ENCODE measurements at regions not wholly inside any gene's neighbourhood (a gene's known extent, or its start where the extent isn't known, plus 50 kb on each side); places are given as distances from the start of the nearest gene placed in this dataset.
"Not testable (repeated sequence)": the region's sequence is repeated elsewhere in the genome, so short reads cannot be mapped to it uniquely, and the experiment has no call there.

DNA sequence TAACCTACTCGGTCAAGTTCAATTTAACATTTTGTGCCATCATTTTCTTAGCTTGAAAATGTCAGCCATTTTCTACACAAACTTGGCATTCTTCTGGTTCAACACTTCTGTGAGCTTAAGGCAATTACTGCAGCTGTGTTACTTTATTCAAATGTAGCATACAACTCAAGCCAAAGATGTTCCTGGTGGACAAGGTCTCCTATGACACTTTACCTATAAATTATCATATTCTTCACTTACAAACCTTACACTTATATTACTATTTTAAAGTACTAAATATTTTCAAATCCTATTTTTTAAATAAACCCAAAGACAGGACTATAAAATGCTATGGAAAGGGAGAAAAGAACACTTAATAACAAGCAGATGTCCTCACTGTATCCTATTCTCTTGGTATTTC is 1045.3 kb downstream of the TSN start:
- FAIRE-seq: no peak
- intact Hi-C loops (cut with DNase I): no loop called here
- H3K4me3 ChIP-seq (ENCODE audit: low read length in 3 of 3): no peak overlapping the region

GRCh38 chr2:122804494-122804893 is 1049.0 kb downstream of the TSN start:
- no peaks in the 10 kb centered on the region for H3K36me3 ChIP-seq (ENCODE audit: control insufficient read depth in 2 of 3, insufficient read depth in 3 of 3, low read length in 3 of 3)
- peaks cover 0 to 2% (median 0%) of the 10 kb centered on the region in 3 donors for H3K9me3 ChIP-seq (ENCODE audit: control insufficient read depth in 2 of 3, insufficient read depth in 1 of 3, low read length in 3 of 3)
- no peak for DNase-seq
- TF ChIP-seq CTCF (IDR thresholded peaks at IDR 0.05; ENCODE audit: borderline replicate concordance, extremely low read depth, insufficient read depth): no peak
- H3K4me3 ChIP-seq (ENCODE audit: low read length in 3 of 3): no peak overlapping the region
- intact Hi-C loops (cut with DNase I): no loop called here
- no peak overlapping the region for H3K27ac ChIP-seq (ENCODE audit: low read depth in 2 of 2, low read length in 2 of 2)
- no peaks in the 10 kb centered on the region for H3K27me3 ChIP-seq (ENCODE audit: control insufficient read depth, insufficient read depth, low read length)
- no peak overlapping the region for H3K9ac ChIP-seq (ENCODE audit: low read length in 3 of 3)
- no peaks in the 10 kb centered on the region for H3K4me1 ChIP-seq (ENCODE audit: control insufficient read depth in 2 of 3, insufficient read depth in 2 of 3, low read depth in 1 of 3, low read length in 3 of 3)
- no peak for FAIRE-seq

More for the DNA sequence above, 1045.3 kb downstream of the TSN start:
- TF ChIP-seq CTCF (IDR thresholded peaks at IDR 0.05; ENCODE audit: borderline replicate concordance, extremely low read depth, insufficient read depth): no peak
- DNase-seq: no peak
- no peaks in the 10 kb centered on the region for H3K9me3 ChIP-seq (ENCODE audit: control insufficient read depth in 2 of 3, insufficient read depth in 1 of 3, low read length in 3 of 3)
- no peak overlapping the region for H3K27ac ChIP-seq (ENCODE audit: low read depth in 2 of 2, low read length in 2 of 2)
- H3K4me1 ChIP-seq (ENCODE audit: control insufficient read depth in 2 of 3, insufficient read depth in 2 of 3, low read depth in 1 of 3, low read length in 3 of 3): no peaks in the 10 kb centered on the region
- H3K9ac ChIP-seq (ENCODE audit: low read length in 3 of 3): no peak overlapping the region
- H3K36me3 ChIP-seq (ENCODE audit: control insufficient read depth in 2 of 3, insufficient read depth in 3 of 3, low read length in 3 of 3): no peaks in the 10 kb centered on the region
- H3K27me3 ChIP-seq (ENCODE audit: control insufficient read depth, insufficient read depth, low read length): no peaks in the 10 kb centered on the region

DNA sequence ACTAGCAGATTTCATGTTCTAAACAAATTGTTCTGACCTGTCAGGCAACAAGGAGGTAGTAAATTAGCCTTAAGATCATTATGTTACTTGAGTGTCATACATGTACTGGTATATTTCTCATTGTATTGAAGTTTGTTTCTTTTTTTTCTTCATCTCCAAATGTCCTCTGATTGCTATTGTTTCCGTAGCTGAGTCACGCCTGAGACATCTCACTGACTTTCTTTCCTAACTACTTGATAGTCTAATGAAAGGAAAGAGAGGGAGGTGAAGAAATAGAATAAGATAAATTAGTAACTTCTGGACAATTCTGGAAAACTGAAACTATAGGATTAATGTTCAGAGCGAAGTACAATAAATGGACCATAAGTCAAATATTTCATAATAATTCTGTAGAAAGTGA is 1049.9 kb downstream of the TSN start:
- Histone ChIP-seq H3K36me3 (ENCODE audit: control insufficient read depth in 2 of 3, insufficient read depth in 3 of 3, low read length in 3 of 3) (no peaks in the 10 kb centered on the region), H3K4me3 (ENCODE audit: low read length in 3 of 3) (no peak overlapping the region), H3K27ac (ENCODE audit: low read depth in 2 of 2, low read length in 2 of 2) (no peak overlapping the region), H3K9ac (ENCODE audit: low read length in 3 of 3) (no peak overlapping the region), H3K9me3 (ENCODE audit: control insufficient read depth in 2 of 3, insufficient read depth in 1 of 3, low read length in 3 of 3) (peaks cover 0 to 2% (median 0%) of the 10 kb centered on the region in 3 donors), H3K27me3 (ENCODE audit: control insufficient read depth, insufficient read depth, low read length) (no peaks in the 10 kb centered on the region), H3K4me1 (ENCODE audit: control insufficient read depth in 2 of 3, insufficient read depth in 2 of 3, low read depth in 1 of 3, low read length in 3 of 3) (no peaks in the 10 kb centered on the region)
- FAIRE-seq (no peak), DNase-seq (no peak)
- intact Hi-C loops (cut with DNase I): no loop called here
- TF ChIP-seq CTCF (IDR thresholded peaks at IDR 0.05; ENCODE audit: borderline replicate concordance, extremely low read depth, insufficient read depth): no peak

DNA sequence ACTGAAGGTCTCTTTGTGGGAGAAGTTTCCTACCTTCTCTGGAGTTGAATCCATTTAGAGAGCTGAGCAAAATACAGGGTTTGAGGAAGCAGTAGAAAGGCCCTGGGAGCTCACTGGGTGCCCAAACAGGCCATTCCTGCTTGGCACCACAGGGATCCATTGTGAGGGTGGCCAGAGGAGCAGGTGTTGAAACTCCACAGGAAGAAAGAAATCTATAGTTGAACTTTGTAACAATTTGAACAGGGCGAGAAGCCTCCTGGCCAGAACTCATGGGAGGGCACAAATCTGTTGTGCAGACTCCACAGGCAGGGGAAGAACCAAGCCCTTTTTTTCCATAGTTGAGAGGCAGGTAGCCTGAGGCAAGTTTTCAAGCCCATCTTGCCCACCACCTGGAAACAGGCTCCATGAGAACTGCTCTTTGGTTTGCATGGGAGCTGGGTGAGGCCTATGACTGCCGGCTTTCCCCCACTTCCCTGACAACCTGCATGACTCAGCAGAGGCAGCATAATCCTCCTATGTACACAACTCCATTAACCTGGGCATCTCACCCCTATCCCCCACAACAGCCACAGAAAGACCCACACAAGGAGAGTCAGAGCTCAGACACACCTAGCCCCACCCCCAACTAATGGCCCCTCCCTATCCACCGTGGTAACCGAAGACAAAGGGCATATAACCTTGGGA is 1053.0 kb downstream of the TSN start:
- H3K9ac ChIP-seq (ENCODE audit: low read length in 3 of 3): no peak overlapping the region
- H3K4me3 ChIP-seq (ENCODE audit: low read length in 3 of 3): no peak overlapping the region
- TF ChIP-seq CTCF (IDR thresholded peaks at IDR 0.05; ENCODE audit: borderline replicate concordance, extremely low read depth, insufficient read depth): no peak
- FAIRE-seq: no peak
- intact Hi-C loops (cut with DNase I): no loop called here
- DNase-seq: no peak
- peaks cover 0 to 2% (median 2%) of the 10 kb centered on the region in 3 donors for H3K9me3 ChIP-seq (ENCODE audit: control insufficient read depth in 2 of 3, insufficient read depth in 1 of 3, low read length in 3 of 3)
- H3K36me3 ChIP-seq (ENCODE audit: control insufficient read depth in 2 of 3, insufficient read depth in 3 of 3, low read length in 3 of 3): no peaks in the 10 kb centered on the region
- H3K27me3 ChIP-seq (ENCODE audit: control insufficient read depth, insufficient read depth, low read length): no peaks in the 10 kb centered on the region
- H3K4me1 ChIP-seq (ENCODE audit: control insufficient read depth in 2 of 3, insufficient read depth in 2 of 3, low read depth in 1 of 3, low read length in 3 of 3): no peaks in the 10 kb centered on the region
- H3K27ac ChIP-seq (ENCODE audit: low read depth in 2 of 2, low read length in 2 of 2): no peak overlapping the region

GRCh38 chr2:122812214-122812613 is 1056.8 kb downstream of the TSN start:
- H3K4me1 ChIP-seq (ENCODE audit: control insufficient read depth in 2 of 3, insufficient read depth in 2 of 3, low read depth in 1 of 3, low read length in 3 of 3); intact Hi-C loops (cut with DNase I); H3K9me3 ChIP-seq (ENCODE audit: control insufficient read depth in 2 of 3, insufficient read depth in 1 of 3, low read length in 3 of 3); H3K27me3 ChIP-seq (ENCODE audit: control insufficient read depth, insufficient read depth, low read length); DNase-seq; H3K27ac ChIP-seq (ENCODE audit: low read depth in 2 of 2, low read length in 2 of 2); FAIRE-seq; H3K9ac ChIP-seq (ENCODE audit: low read length in 3 of 3); H3K36me3 ChIP-seq (ENCODE audit: control insufficient read depth in 2 of 3, insufficient read depth in 3 of 3, low read length in 3 of 3); H3K4me3 ChIP-seq (ENCODE audit: low read length in 3 of 3): not testable (repeated sequence)
